Calu3 (cell line): ENCODE measurements at regions not wholly inside any gene's neighbourhood (a gene's known extent, or its start where the extent isn't known, plus 50 kb on each side); places are given as distances from the start of the nearest gene placed in this dataset.

ENCODE experiments used
- BruUV-seq: library from RNA; stranded (reverse); fragments of 400-500 nt; replicated peaks from 2 replicates; lab custom pipeline; 2021; lab: Mats Ljungman, UMichigan
- CTCF ChIA-PET: fragments of 300-600 bp; sonication (Branson Sonifier 250); formaldehyde crosslinking; loops from one replicate; lab custom pipeline; 2022; ENCODE audit warnings: antibody characterized with exemption; lab: Charles Lee
- DNase-seq: peaks from one replicate; pipeline ENCODE4 v3.0.0; 2022
- H3K27ac Mint-ChIP-seq: one replicate; pipeline ENCODE4 v1.8.0; 2022; ENCODE audit warnings: mixed read lengths; ENCODE audit not compliant: unreplicated experiment
- H3K27me3 Mint-ChIP-seq: one replicate; pipeline ENCODE4 v1.8.0; 2022; ENCODE audit warnings: mixed read lengths; ENCODE audit not compliant: unreplicated experiment
- H3K36me3 Mint-ChIP-seq: one replicate; pipeline ENCODE4 v1.8.0; 2022; ENCODE audit warnings: mild to moderate bottlenecking, moderate library complexity, mixed read lengths; ENCODE audit not compliant: insufficient read depth, unreplicated experiment
- H3K4me1 Mint-ChIP-seq: one replicate; pipeline ENCODE4 v1.8.0; 2022; ENCODE audit warnings: mild to moderate bottlenecking, low read depth, mixed read lengths; ENCODE audit not compliant: unreplicated experiment
- H3K4me3 Mint-ChIP-seq: one replicate; pipeline ENCODE4 v1.8.0; 2022; ENCODE audit warnings: mild to moderate bottlenecking, low read depth, moderate library complexity, mixed read lengths; ENCODE audit not compliant: unreplicated experiment
- H3K9me3 Mint-ChIP-seq: one replicate; pipeline ENCODE4 v1.8.0; 2022; ENCODE audit warnings: low read depth, mixed read lengths; ENCODE audit not compliant: unreplicated experiment
- CTCF ChIP-seq: fragments of 200-600 bp; IDR thresholded peaks from one replicate; pipeline ENCODE4 v1.8.0; 2022; ENCODE audit warnings: antibody characterized with exemption; ENCODE audit not compliant: unreplicated experiment
- intact Hi-C: fragments of 100-400 bp; cut with micrococcal nuclease; formaldehyde crosslinking; loops from one replicate; pipeline ENCODE4 v1.10.0; 2022; ENCODE audit not compliant: unreplicated experiment

GRCh38 chr11:87878373-87878825, 296.8 kb downstream of the RAB38 start:
- no peak for TF ChIP-seq CTCF
- Mint-ChIP-seq H3K27me3 (no peaks in the 10 kb centered on the region), H3K9me3 (no peaks in the 10 kb centered on the region), H3K4me3 (no peak overlapping the region), H3K27ac (no peak overlapping the region), H3K36me3 (no peaks in the 10 kb centered on the region), H3K4me1 (no peaks in the 10 kb centered on the region)
- no TSS peak for BruUV-seq
- peak; percentile 15 for DNase-seq
- CTCF ChIA-PET, result interaction anchor here (0.7 to 1.5 kb wide), 6 partner anchors 12 to 753 kb away, joined by 3 to 7 read pairs (median 4); no protein-coding TSS in a partner anchor
- intact Hi-C loops, result loop anchor here (1.0 to 2.0 kb wide), 2 partner anchors 224 to 666 kb away; no protein-coding TSS in a partner anchor

- Mint-ChIP-seq H3K4me3 (no peak overlapping the region), H3K36me3 (no peaks in the 10 kb centered on the region), H3K4me1 (no peaks in the 10 kb centered on the region), H3K27me3 (no peaks in the 10 kb centered on the region), H3K27ac (no peak overlapping the region), H3K9me3 (no peaks in the 10 kb centered on the region)
- intact Hi-C loops, result no loop called here
- no TSS peak for BruUV-seq
- CTCF ChIA-PET, result no interaction called here
- TF ChIP-seq CTCF, result no peak
- DNase-seq, result no peak
Measured at GRCh38 chr11:87871056-87871455, 304.2 kb downstream of the RAB38 start.

GRCh38 chr11:87870086-87870485, 305.2 kb downstream of the RAB38 start:
- Mint-ChIP-seq H3K27ac (no peak overlapping the region), H3K36me3 (no peaks in the 10 kb centered on the region), H3K4me1 (no peaks in the 10 kb centered on the region), H3K4me3 (no peak overlapping the region), H3K27me3 (no peaks in the 10 kb centered on the region), H3K9me3 (no peaks in the 10 kb centered on the region)
- CTCF ChIA-PET, result no interaction called here
- no TSS peak for BruUV-seq
- no peak for DNase-seq
- intact Hi-C loops, result no loop called here
- TF ChIP-seq CTCF, result no peak

- no peaks in the 10 kb centered on the region for H3K36me3 Mint-ChIP-seq
- CTCF ChIA-PET, result interaction anchor here (0.7 kb wide), 1 partner anchor 11 kb away, joined by 3 read pairs; no protein-coding TSS in a partner anchor
- no peaks in the 10 kb centered on the region for H3K9me3 Mint-ChIP-seq
- H3K4me3 Mint-ChIP-seq, result no peak overlapping the region
- DNase-seq, result no peak
- no TSS peak for BruUV-seq
- H3K4me1 Mint-ChIP-seq, result no peaks in the 10 kb centered on the region
- H3K27me3 Mint-ChIP-seq, result no peaks in the 10 kb centered on the region
- TF ChIP-seq CTCF, result no peak
- H3K27ac Mint-ChIP-seq, result no peak overlapping the region
- intact Hi-C loops, result no loop called here
Measured at GRCh38 chr11:87866951-87867350, 308.3 kb downstream of the RAB38 start.
